ENCODE measurements at regions not wholly inside any gene's neighbourhood (a gene's known extent, or its start where the extent isn't known, plus 50 kb on each side); places are given as distances from the start of the nearest gene placed in this dataset.

GRCh38 chr7:17620566-17620965 lies 319.7 kb downstream of the SNX13 start:
- no peaks in the 10 kb centered on the region for H3K4me1 ChIP-seq
- no peak overlapping the region for H3K4me3 ChIP-seq
- H3K27me3 ChIP-seq = no peaks in the 10 kb centered on the region
- no peaks in the 10 kb centered on the region for H3K36me3 ChIP-seq
- H3K27ac ChIP-seq = no peak overlapping the region
- no peaks in the 10 kb centered on the region for H3K9me3 ChIP-seq
- no peak for DNase-seq
- TF ChIP-seq CTCF (IDR thresholded peaks at IDR 0.05) (no peak), POLR2A (IDR thresholded peaks at IDR 0.05) (no peak)

- Histone ChIP-seq H3K4me3 (no peak overlapping the region), H3K9me3 (no peaks in the 10 kb centered on the region), H3K27ac (no peak overlapping the region), H3K27me3 (no peaks in the 10 kb centered on the region), H3K36me3 (no peaks in the 10 kb centered on the region), H3K4me1 (no peaks in the 10 kb centered on the region)
- no peak for DNase-seq
- no peak for TF ChIP-seq POLR2A (IDR thresholded peaks at IDR 0.05)
- TF ChIP-seq CTCF (IDR thresholded peaks at IDR 0.05) = no peak
Observed at GRCh38 chr7:17622451-17622850, 317.8 kb downstream of the SNX13 start.

GRCh38 chr7:17623546-17624185 lies 316.6 kb downstream of the SNX13 start:
- H3K27me3 ChIP-seq = no peaks in the 10 kb centered on the region
- H3K9me3 ChIP-seq = no peaks in the 10 kb centered on the region
- H3K4me1 ChIP-seq = no peaks in the 10 kb centered on the region
- no peak overlapping the region for H3K27ac ChIP-seq
- DNase-seq = no peak
- H3K36me3 ChIP-seq = no peaks in the 10 kb centered on the region
- TF ChIP-seq CTCF (IDR thresholded peaks at IDR 0.05) (no peak), POLR2A (IDR thresholded peaks at IDR 0.05) (no peak)
- no peak overlapping the region for H3K4me3 ChIP-seq

- Histone ChIP-seq H3K4me1 (no peaks in the 10 kb centered on the region), H3K27ac (no peak overlapping the region), H3K4me3 (no peak overlapping the region), H3K9me3 (no peaks in the 10 kb centered on the region), H3K27me3 (no peaks in the 10 kb centered on the region), H3K36me3 (no peaks in the 10 kb centered on the region)
- TF ChIP-seq POLR2A (IDR thresholded peaks at IDR 0.05) = no peak
- no peak for TF ChIP-seq CTCF (IDR thresholded peaks at IDR 0.05)
- no peak for DNase-seq
Observed at GRCh38 chr7:17624379-17624778, 315.9 kb downstream of the SNX13 start.

GRCh38 chr7:17625043-17625442 lies 315.3 kb downstream of the SNX13 start:
- Histone ChIP-seq H3K36me3 (no peaks in the 10 kb centered on the region), H3K4me1 (no peaks in the 10 kb centered on the region), H3K27ac (no peak overlapping the region), H3K4me3 (no peak overlapping the region), H3K27me3 (no peaks in the 10 kb centered on the region), H3K9me3 (no peaks in the 10 kb centered on the region)
- no peak for TF ChIP-seq POLR2A (IDR thresholded peaks at IDR 0.05)
- no peak for TF ChIP-seq CTCF (IDR thresholded peaks at IDR 0.05)
- no peak for DNase-seq

- DNase-seq = no peak
- H3K27ac ChIP-seq = no peak overlapping the region
- H3K27me3 ChIP-seq = no peaks in the 10 kb centered on the region
- no peaks in the 10 kb centered on the region for H3K36me3 ChIP-seq
- H3K4me1 ChIP-seq = no peaks in the 10 kb centered on the region
- H3K4me3 ChIP-seq = no peak overlapping the region
- TF ChIP-seq CTCF (IDR thresholded peaks at IDR 0.05) = no peak
- no peak for TF ChIP-seq POLR2A (IDR thresholded peaks at IDR 0.05)
- H3K9me3 ChIP-seq = no peaks in the 10 kb centered on the region
Observed at GRCh38 chr7:17626235-17626634, 314.1 kb downstream of the SNX13 start.
